Lung (tissue), 11 donors: ENCODE measurements at regions not wholly inside any gene's neighbourhood (a gene's known extent, or its start where the extent isn't known, plus 50 kb on each side); places are given as distances from the start of the nearest gene placed in this dataset.
A peak's percentile ranks its signal among the peaks of the same experiment; 100 is the strongest.

Experiments used
- ATAC-seq: fragments of 200-7000 bp; cut with Tn5 transposase; one replicate; pipeline ENCODE4 v1.9.1; 2020; ENCODE audit warnings: moderate number of reproducible peaks; ENCODE audit not compliant: insufficient read depth, low FRiP score
- DNase-seq, 3 donors: peaks; one replicate each; pipeline ENCODE4 v3.0.0-alpha.2; 2013 to 2017
- H3K27ac ChIP-seq, 2 donors: one replicate each; pipeline ENCODE4 v1.5.1; 2013; ENCODE audit warnings: mild to moderate bottlenecking in 2 of 2, moderate library complexity in 2 of 2, control low read depth in 1 of 2, inconsistent platforms in 1 of 2, low read depth in 1 of 2, low read length in 1 of 2
- H3K27me3 ChIP-seq, 3 donors: one replicate each; pipeline ENCODE4 v1.5.1; 2013; ENCODE audit warnings: low read length in 2 of 3; ENCODE audit not compliant: control insufficient read depth in 3 of 3, insufficient read depth in 3 of 3
- H3K36me3 ChIP-seq, 4 donors: one replicate each; pipeline ENCODE4 v1.5.1; 2013; ENCODE audit warnings: low read length in 4 of 4, mild to moderate bottlenecking in 1 of 4, moderate library complexity in 1 of 4; ENCODE audit not compliant: control insufficient read depth in 4 of 4, insufficient read depth in 4 of 4
- H3K4me1 ChIP-seq, 5 donors: one replicate each; pipeline ENCODE4 v1.5.1; 2013; ENCODE audit warnings: low read length in 5 of 5, mild to moderate bottlenecking in 2 of 5, moderate library complexity in 1 of 5; ENCODE audit not compliant: control insufficient read depth in 5 of 5, insufficient read depth in 5 of 5
- H3K4me3 ChIP-seq: one replicate; pipeline ENCODE4 v1.5.1; 2013; ENCODE audit warnings: mild to moderate bottlenecking, control low read depth, moderate library complexity
- H3K9ac ChIP-seq, 2 donors: one replicate each; pipeline ENCODE4 v1.5.1; 2013; ENCODE audit warnings: low read length in 2 of 2, control low read depth in 1 of 2; ENCODE audit not compliant: insufficient read depth in 1 of 2
- H3K9me3 ChIP-seq, 4 donors: one replicate each; pipeline ENCODE4 v1.5.1; 2013; ENCODE audit warnings: low read length in 3 of 4, mild to moderate bottlenecking in 1 of 4, moderate library complexity in 1 of 4; ENCODE audit not compliant: control insufficient read depth in 4 of 4, insufficient read depth in 3 of 4
- CTCF ChIP-seq: IDR thresholded peaks from 2 replicates; pipeline ENCODE4 v1.5.1; 2012; ENCODE audit warnings: mild to moderate bottlenecking; ENCODE audit errors: control extremely low read depth, extremely low read depth
- WGBS, 2 donors: extraction: QIAGEN DNeasy Blood & Tissue Kit; methylation state at CpG; one replicate each; pipeline ENCODE4 v1.1.7; 2013; 5-methylcytosine and 5-hydroxymethylcytosine counted together
- donor health status: control.
- donor health status: control.
- donor health status: Bipolar disorder and iron deficiency.
- donor health status: healthy.
- donor health status: DM: yes; HTN: yes; CAD: no.

- H3K4me1 ChIP-seq, result no peaks in the 10 kb centered on the region
- TF ChIP-seq CTCF, result no peak
- WGBS, 2 donors, result 44 to 45% methylated on average over 3 of the region's 3 CpGs
Measured at GRCh38 chr7:68166525-68166924, 1169.9 kb downstream of the TYW1 start.

GRCh38 chr7:68173513-68173912 is 1176.9 kb downstream of the TYW1 start:
- H3K9me3 ChIP-seq, result peaks cover 0 to 2% (median 0%) of the 10 kb centered on the region in 4 donors
- H3K4me1 ChIP-seq, result no peaks in the 10 kb centered on the region
- no peaks in the 10 kb centered on the region for H3K36me3 ChIP-seq
- TF ChIP-seq CTCF, result no peak
- ATAC-seq (no peak), DNase-seq (no peak)
- H3K27me3 ChIP-seq, result no peaks in the 10 kb centered on the region
- 76 to 79% methylated on average over 7 of the region's 7 CpGs for WGBS, 2 donors
- no peak overlapping the region for H3K9ac ChIP-seq
- H3K27ac ChIP-seq, result no peak overlapping the region
- peak overlapping the region; percentile 9 for H3K4me3 ChIP-seq

More at GRCh38 chr7:68166525-68166924, 1169.9 kb downstream of the TYW1 start:
- ATAC-seq (no peak), DNase-seq (no peak)
- Histone ChIP-seq H3K27me3 (peaks cover 0 to 4% (median 0%) of the 10 kb centered on the region in 3 donors), H3K27ac (no peak overlapping the region), H3K9me3 (peaks cover 0 to 1% (median 0%) of the 10 kb centered on the region in 4 donors), H3K4me3 (no peak overlapping the region), H3K9ac (no peak overlapping the region), H3K36me3 (no peaks in the 10 kb centered on the region)

GRCh38 chr7:68176974-68177373 is 1180.3 kb downstream of the TYW1 start:
- Histone ChIP-seq H3K27ac (no peak overlapping the region), H3K4me1 (no peaks in the 10 kb centered on the region), H3K27me3 (no peaks in the 10 kb centered on the region), H3K4me3 (no peak overlapping the region), H3K36me3 (no peaks in the 10 kb centered on the region), H3K9ac (no peak overlapping the region), H3K9me3 (peaks cover 0 to 2% (median 0%) of the 10 kb centered on the region in 4 donors)
- TF ChIP-seq CTCF, result peak; percentile 15
- 18 to 24% methylated on average over 9 of the region's 9 CpGs for WGBS, 2 donors
- ATAC-seq (no peak), DNase-seq (peak; percentile 53 to 77 (median 65))

GRCh38 chr7:68180761-68181160 is 1184.1 kb downstream of the TYW1 start:
- H3K9me3 ChIP-seq, result no peaks in the 10 kb centered on the region
- ATAC-seq, result no peak
- H3K9ac ChIP-seq, result no peak overlapping the region
- WGBS, 2 donors, result 67 to 79% methylated on average over 5 of the region's 5 CpGs
- no peaks in the 10 kb centered on the region for H3K36me3 ChIP-seq
- peak in 2 of 3 donors; percentile 5 to 48 for DNase-seq
- H3K27me3 ChIP-seq, result peaks cover 0 to 2% (median 0%) of the 10 kb centered on the region in 3 donors
- H3K4me3 ChIP-seq, result no peak overlapping the region
- no peaks in the 10 kb centered on the region for H3K4me1 ChIP-seq
- no peak overlapping the region for H3K27ac ChIP-seq
- TF ChIP-seq CTCF, result no peak
